Occipital lobe (tissue), 1 donor: ENCODE measurements at regions not wholly inside any gene's neighbourhood (a gene's known extent, or its start where the extent isn't known, plus 50 kb on each side); places are given as distances from the start of the nearest gene placed in this dataset.
"Not testable (repeated sequence)": the region's sequence is repeated elsewhere in the genome, so short reads cannot be mapped to it uniquely, and the experiment has no call there.

Experiments used
- DNase-seq: peaks from one replicate; lab custom pipeline; 2025; lab: John Stamatoyannopoulos, UW

- no peak for DNase-seq
These were observed 122.1 kb upstream of the IQSEC1 start for GRCh38 chr3:13195374-13195773.

GRCh38 chr3:13194285-13195209 lies 121.3 kb upstream of the IQSEC1 start:
- no peak for DNase-seq

DNA sequence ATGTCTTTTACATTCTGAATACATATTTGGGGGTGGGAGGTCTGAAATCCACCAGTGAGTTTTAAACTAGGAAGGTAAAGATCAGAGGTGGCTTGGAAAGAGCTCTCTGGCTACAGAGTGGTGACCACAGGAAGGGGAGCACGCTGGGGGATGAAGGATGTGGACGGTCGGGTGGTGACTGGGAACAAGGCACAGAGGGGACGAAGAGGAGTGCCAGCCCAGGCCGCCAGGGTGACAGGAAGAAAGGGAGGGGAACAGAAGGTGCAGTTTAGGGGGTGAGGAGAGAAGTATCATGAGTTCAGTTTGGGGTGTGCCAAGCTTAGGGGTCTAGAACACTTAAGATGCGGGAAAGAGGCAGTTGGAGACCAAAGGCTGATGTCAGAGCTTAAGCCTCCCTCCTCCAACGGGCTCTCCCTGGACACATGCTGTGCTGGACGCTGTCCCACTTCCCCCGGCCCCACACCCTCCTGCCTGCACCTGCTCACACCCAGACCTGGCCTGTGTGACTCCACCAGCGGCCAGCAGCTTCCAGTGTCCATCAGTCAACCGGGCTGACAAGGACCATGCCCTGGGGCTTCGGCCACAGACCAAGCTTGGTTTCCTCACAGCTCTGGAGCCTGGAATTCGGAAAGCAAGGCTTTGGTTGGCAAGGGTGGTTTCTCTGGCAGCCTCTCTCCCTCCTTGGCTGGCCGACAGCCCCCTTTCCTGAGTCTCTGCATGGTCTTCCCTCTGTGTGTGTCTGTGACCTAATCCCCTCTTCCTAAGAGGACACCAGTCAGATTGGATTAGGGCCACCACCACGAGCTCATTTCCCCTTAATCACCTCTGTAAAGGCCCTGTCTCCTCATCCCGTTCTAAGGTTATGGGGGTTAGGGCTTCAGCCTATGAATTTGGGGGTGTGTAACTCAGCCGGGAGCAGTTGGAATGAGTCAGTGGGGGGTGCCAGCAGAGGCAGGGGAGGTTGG lies 120.4 kb upstream of the IQSEC1 start:
- no peak for DNase-seq

GRCh38 chr3:13192471-13193213 lies 119.4 kb upstream of the IQSEC1 start:
- DNase-seq = no peak

DNA sequence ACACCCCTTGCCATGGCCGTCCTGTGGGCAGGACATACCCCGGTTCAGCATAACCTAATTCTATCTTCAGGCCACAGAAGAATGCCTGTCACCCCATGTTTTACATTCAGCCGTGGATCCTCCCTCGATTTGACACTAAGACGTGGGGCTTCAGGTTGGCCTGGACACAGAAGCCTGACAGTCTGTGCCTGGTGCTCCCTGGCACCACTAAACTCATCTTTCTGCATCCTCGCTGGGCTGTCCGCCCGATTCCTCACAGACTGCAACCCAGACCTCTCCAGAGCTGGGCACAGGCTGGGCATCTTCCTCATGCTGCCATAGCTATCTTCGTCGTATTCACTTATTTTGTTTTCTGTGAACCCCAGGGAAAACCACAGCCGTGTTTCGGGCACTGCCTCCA lies 117.8 kb upstream of the IQSEC1 start:
- DNase-seq = no peak

DNA sequence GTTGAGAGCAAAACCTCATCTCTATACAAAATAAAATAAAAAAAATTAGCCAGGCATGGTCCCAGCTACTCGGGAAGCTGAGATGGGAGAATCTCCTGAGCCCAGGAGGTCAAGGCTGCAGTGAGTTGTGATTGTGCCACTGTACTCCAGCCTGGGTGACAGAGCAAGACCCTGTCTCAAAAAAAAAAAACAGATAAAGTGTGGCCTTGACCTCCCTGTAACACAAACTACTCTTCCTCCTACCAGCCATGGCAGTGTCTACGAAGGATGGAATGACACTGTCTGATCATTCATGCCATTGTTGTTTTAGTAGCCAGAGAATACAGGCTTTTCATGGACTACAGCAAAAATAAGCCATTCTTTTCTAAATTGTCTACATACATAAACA lies 117.1 kb upstream of the IQSEC1 start:
- no peak for DNase-seq

- no peak for DNase-seq
These were observed 116.6 kb upstream of the IQSEC1 start for GRCh38 chr3:13189639-13190377.

DNA sequence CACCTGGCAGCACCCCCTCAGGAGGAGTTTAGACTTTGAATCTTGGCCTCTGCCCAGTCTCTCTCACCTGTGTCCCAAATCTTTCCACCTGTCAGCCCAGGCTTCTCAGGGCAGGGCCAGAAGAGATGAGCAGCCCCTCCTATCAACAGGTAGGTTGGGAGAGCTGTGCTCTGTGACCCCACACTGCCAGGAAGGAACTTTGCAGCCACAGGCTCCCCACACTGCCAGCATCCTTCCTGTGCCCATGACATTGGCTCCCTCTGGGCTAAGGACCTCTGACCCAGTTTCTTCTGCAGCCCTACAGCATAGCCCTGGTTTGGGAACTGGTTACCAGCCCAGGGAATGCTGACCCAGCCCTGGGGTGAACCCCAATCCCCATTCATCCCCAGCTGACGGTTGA lies 115.7 kb upstream of the IQSEC1 start:
- no peak for DNase-seq

GRCh38 chr3:13188181-13188779 lies 115.1 kb upstream of the IQSEC1 start:
- no peak for DNase-seq

- DNase-seq = no peak
These were observed 114.4 kb upstream of the IQSEC1 start for GRCh38 chr3:13187593-13187992.

GRCh38 chr3:13186435-13186815 lies 113.2 kb upstream of the IQSEC1 start:
- no peak for DNase-seq

- DNase-seq = no peak
These were observed 112.7 kb upstream of the IQSEC1 start for GRCh38 chr3:13185737-13186434.

GRCh38 chr3:13179582-13180210 lies 106.5 kb upstream of the IQSEC1 start:
- DNase-seq = not testable (repeated sequence)

- no peak for DNase-seq
These were observed 106.0 kb upstream of the IQSEC1 start for GRCh38 chr3:13179181-13179580.

- DNase-seq = no peak
These were observed 104.9 kb upstream of the IQSEC1 start for GRCh38 chr3:13178107-13178506.

GRCh38 chr3:13177641-13178040 lies 104.4 kb upstream of the IQSEC1 start:
- DNase-seq = no peak

DNA sequence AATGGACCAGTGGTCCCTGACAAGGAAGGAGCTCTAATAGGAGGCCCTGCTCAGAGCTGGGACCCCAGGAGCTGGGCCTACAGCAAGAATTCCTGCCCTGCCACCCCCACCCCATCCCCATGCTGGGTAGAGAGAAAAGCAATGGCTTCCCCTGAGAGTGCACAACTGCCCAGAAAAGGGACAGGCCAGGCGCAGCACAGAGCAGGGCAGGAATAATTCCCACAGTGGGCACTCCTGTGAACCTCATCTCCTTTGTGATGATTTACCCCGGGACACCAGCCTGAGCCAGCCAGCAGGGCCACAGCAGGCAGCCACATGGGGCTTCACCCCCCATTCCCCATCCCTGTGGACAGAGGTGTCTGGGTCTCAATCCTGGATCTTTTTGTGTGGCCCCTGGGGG lies 104.0 kb upstream of the IQSEC1 start:
- no peak for DNase-seq

DNA sequence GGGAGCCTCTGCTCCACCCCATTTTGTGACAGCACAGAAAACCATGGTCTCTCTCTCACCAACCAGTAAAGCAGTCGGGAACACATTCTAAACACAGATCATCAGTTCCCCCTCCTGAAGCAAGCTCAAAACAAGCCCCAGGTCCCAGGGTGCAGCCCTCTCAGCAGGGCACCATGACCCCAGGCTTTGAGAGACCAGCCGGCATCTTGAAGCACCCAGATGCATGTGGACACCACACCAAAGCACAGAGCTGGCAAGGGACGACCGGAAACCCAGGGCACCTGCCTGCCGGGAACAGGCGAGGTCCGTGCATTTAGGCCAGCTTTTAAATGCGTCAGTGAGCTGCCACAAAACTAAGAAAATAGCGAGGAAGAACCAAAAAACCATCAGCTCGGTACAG lies 103.2 kb upstream of the IQSEC1 start:
- DNase-seq = no peak

GRCh38 chr3:13174803-13175135 lies 101.5 kb upstream of the IQSEC1 start:
- no peak for DNase-seq
